Activated naive CD4-positive, alpha-beta T cell treated with anti-CD3 and anti-CD28 coated beads, Interleukin-2, amount 50 U/mL, for 72 hours (primary cell): ENCODE measurements at regions not wholly inside any gene's neighbourhood (a gene's known extent, or its start where the extent isn't known, plus 50 kb on each side); places are given as distances from the start of the nearest gene placed in this dataset.

Experiments
- ATAC-seq, 2 donors: fragments of 150-1000 bp; cut with Tn5 transposase; 2 replicates each; pipeline ENCODE4 v1.10.0; 2021; ENCODE audit warnings: mild to moderate bottlenecking in 2 of 2, moderate library complexity in 2 of 2
- DNase-seq, 2 donors: peaks; one replicate each; pipeline ENCODE4 v3.0.0; 2021 to 2022; ENCODE audit warnings: low spot score in 2 of 2
- H3K27ac Mint-ChIP-seq, 2 donors: one replicate each; pipeline ENCODE4 v1.8.0; 2022; ENCODE audit warnings: mild to moderate bottlenecking in 2 of 2, mixed read lengths in 2 of 2
- H3K36me3 Mint-ChIP-seq, 2 donors: one replicate each; pipeline ENCODE4 v1.8.0; 2022; ENCODE audit warnings: mixed read lengths in 2 of 2
- H3K9me3 Mint-ChIP-seq, 2 donors: one replicate each; pipeline ENCODE4 v1.8.0; 2022; ENCODE audit warnings: mixed read lengths in 2 of 2

GRCh38 chr7:82701949-82702348, 258.4 kb upstream of the CACNA2D1 start:
- H3K27ac Mint-ChIP-seq: no peak overlapping the region
- ATAC-seq: no peak
- H3K9me3 Mint-ChIP-seq: peaks cover 0 to 1% of the 10 kb centered on the region in 2 donors
- no peak for DNase-seq
- H3K36me3 Mint-ChIP-seq: no peaks in the 10 kb centered on the region

GRCh38 chr7:82700741-82701140, 257.2 kb upstream of the CACNA2D1 start:
- DNase-seq (no peak), ATAC-seq (no peak)
- Mint-ChIP-seq H3K36me3 (no peaks in the 10 kb centered on the region), H3K27ac (no peak overlapping the region), H3K9me3 (peaks cover 0 to 7% of the 10 kb centered on the region in 2 donors)

DNA sequence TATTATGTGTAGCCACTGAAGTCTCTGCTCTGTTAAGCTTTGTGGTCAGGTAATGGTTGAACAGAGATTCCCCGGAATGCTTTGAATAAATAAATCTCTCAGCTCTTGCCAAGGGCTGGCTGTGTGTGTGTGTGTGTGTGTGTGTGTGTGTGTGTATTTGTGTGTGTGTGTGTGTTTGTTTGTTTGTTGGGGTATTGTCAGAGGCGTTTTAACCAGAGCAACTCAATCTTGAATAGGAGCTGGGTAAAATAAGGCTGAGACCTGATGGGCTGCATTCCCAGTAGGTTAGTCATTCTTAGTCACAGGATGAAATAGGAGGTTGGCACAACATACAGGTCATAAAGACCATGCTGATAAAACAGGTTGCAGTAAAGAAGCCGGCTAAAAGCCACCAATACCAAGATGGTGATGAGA, 256.2 kb upstream of the CACNA2D1 start:
- no peak for DNase-seq
- Mint-ChIP-seq H3K27ac (no peak overlapping the region), H3K36me3 (no peaks in the 10 kb centered on the region), H3K9me3 (peaks cover 0 to 7% of the 10 kb centered on the region in 2 donors)
- no peak for ATAC-seq

DNA sequence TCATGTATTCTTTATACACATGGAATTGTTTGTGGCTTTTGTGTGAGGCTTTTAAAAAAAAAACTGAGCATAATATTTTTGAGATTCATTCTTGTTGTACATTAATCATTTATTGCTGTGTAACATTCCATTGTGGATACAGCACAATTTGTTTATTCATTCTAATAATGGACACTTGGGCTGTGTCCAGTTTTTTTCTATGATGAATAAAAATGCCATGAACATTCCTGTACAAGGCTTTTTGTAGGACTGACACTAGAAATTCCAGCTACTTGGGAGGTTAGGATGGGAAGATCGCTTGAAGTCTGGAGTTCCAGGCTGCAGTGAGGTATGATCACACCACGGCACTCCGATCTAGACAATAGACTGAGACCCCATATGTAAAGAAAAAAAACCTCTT, 254.3 kb upstream of the CACNA2D1 start:
- H3K36me3 Mint-ChIP-seq: no peaks in the 10 kb centered on the region
- peaks cover 0 to 7% of the 10 kb centered on the region in 2 donors for H3K9me3 Mint-ChIP-seq
- H3K27ac Mint-ChIP-seq: no peak overlapping the region
- no peak for ATAC-seq
- no peak for DNase-seq

GRCh38 chr7:82696631-82697030, 253.1 kb upstream of the CACNA2D1 start:
- DNase-seq: no peak
- peaks cover 0 to 7% of the 10 kb centered on the region in 2 donors for H3K9me3 Mint-ChIP-seq
- no peak for ATAC-seq
- H3K36me3 Mint-ChIP-seq: no peaks in the 10 kb centered on the region
- no peak overlapping the region for H3K27ac Mint-ChIP-seq

DNA sequence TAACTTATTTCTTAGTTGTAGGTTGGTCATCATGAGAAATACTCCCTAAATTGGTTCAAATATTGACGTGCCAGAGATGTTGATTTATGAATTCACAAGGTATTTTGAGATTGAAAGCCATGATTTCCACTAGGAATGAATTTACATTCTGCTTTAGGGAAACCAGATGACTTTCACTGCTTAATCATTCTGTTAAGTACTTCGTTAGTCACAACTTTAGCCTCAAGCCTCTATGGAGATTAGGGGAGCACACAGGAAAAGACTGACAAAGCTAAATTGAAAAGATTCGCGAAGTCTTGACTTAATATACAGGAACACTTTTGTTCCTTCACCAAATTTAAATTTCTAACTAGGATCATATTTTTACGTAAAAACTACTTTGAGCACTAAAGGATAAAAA, 250.4 kb upstream of the CACNA2D1 start:
- no peaks in the 10 kb centered on the region for H3K36me3 Mint-ChIP-seq
- peaks cover 0 to 10% of the 10 kb centered on the region in 2 donors for H3K9me3 Mint-ChIP-seq
- no peak overlapping the region for H3K27ac Mint-ChIP-seq
- DNase-seq: no peak
- ATAC-seq: no peak

- peaks cover 0 to 3% of the 10 kb centered on the region in 2 donors for H3K9me3 Mint-ChIP-seq
- no peak overlapping the region for H3K27ac Mint-ChIP-seq
- ATAC-seq: no peak
- H3K36me3 Mint-ChIP-seq: no peaks in the 10 kb centered on the region
- no peak for DNase-seq
Measured at GRCh38 chr7:82690929-82691328, 247.4 kb upstream of the CACNA2D1 start.

- no peak for ATAC-seq
- Mint-ChIP-seq H3K9me3 (peaks cover 0 to 8% of the 10 kb centered on the region in 2 donors), H3K27ac (no peak overlapping the region), H3K36me3 (no peaks in the 10 kb centered on the region)
- no peak for DNase-seq
Measured at GRCh38 chr7:82685214-82685613, 241.6 kb upstream of the CACNA2D1 start.

DNA sequence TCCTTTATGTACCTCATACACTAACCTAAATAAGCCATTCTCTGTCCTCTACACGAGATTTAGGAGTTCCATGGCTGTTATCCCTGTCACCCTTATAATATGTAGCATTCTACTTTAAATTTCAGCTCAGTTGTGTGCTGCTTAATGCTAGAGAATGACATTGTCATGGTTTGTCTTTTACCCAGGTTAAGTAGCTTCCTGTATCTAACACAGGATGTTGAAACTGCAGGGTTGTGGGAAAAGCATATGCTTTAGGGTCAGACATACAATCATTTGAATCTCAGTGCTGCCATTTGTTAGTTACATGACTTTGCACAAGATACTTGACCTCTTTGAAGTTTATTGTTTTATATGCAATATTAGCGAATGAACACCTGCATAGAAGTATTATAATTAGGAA, 235.1 kb upstream of the CACNA2D1 start:
- Mint-ChIP-seq H3K9me3 (peaks cover 13 to 15% of the 10 kb centered on the region in 2 donors), H3K36me3 (peaks cover 0 to 5% of the 10 kb centered on the region in 2 donors), H3K27ac (peak overlapping the region in 1 of 2 donors; percentile 73)
- DNase-seq: no peak
- ATAC-seq: no peak

- peak overlapping the region in 1 of 2 donors; percentile 73 for H3K27ac Mint-ChIP-seq
- ATAC-seq (no peak), DNase-seq (no peak)
- H3K9me3 Mint-ChIP-seq: peaks cover 11 to 13% of the 10 kb centered on the region in 2 donors
- peaks cover 0 to 5% of the 10 kb centered on the region in 2 donors for H3K36me3 Mint-ChIP-seq
Measured at GRCh38 chr7:82678259-82678658, 234.7 kb upstream of the CACNA2D1 start.

DNA sequence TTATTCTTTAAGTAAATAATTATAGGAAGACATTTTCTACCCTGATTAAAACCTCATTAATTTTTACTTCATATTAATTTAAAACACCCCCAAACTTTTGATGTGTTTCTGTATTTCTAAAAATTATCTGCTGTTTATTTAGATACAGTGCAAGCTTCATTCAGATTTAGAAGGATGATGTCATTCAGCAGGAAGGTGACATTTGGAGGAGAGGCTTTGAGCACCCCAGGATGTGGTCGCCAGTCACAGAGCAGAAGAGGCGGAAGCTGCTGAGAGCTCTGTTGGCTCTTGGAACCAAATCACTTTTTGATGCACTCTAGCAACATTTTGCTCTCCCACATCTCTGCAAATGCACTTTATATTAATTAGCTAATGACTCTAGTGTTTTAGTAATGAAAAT, 233.9 kb upstream of the CACNA2D1 start:
- peaks cover 0 to 5% of the 10 kb centered on the region in 2 donors for H3K36me3 Mint-ChIP-seq
- peaks cover 10 to 13% of the 10 kb centered on the region in 2 donors for H3K9me3 Mint-ChIP-seq
- DNase-seq (no peak), ATAC-seq (peak; percentile 79 to 91)
- H3K27ac Mint-ChIP-seq: no peak overlapping the region

- DNase-seq (no peak), ATAC-seq (no peak)
- H3K9me3 Mint-ChIP-seq: peaks cover 10 to 13% of the 10 kb centered on the region in 2 donors
- H3K27ac Mint-ChIP-seq: no peak overlapping the region
- peaks cover 0 to 5% of the 10 kb centered on the region in 2 donors for H3K36me3 Mint-ChIP-seq
Measured at GRCh38 chr7:82676777-82677463, 233.3 kb upstream of the CACNA2D1 start.

DNA sequence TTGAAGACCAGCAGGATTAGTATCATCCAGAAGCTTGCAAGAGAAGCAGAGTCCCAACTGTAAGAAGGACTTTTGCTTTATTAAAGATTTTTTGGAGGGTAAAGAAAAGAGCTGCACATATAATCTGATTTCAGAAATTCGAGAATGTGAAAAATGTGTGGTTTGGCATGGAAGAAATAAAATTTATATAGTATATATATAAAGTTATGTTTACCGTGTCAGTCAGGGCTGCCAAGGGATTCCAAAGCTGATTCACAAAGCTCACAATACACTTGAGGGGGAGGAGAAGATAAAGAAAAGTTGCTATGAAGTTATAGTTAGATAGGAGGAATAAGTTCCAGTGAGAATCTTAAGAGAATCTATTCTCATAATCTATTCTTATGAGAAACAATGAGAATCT, 231.8 kb upstream of the CACNA2D1 start:
- DNase-seq: no peak
- Mint-ChIP-seq H3K9me3 (peaks cover 10 to 13% of the 10 kb centered on the region in 2 donors), H3K27ac (no peak overlapping the region), H3K36me3 (peaks cover 0 to 5% of the 10 kb centered on the region in 2 donors)
- ATAC-seq: no peak

DNA sequence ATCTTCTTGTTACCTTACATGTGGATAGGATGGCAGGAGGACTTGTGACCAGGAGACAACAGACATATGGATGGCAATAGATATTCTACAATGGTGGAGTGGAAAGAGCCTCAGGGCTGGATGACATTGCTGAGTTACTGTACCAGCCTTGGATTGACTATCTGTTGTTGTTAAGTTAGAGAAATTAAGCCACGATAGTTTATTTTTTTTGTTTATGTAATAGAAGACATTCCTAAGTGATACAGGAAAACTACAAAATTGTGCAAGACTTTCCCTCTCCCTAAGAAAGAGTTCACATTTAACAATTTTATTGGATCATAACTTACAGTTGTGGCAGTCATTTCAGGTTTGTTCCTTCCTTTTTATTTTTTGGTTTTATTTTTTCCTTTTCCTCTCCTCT, 230.7 kb upstream of the CACNA2D1 start:
- ATAC-seq (no peak), DNase-seq (no peak)
- H3K36me3 Mint-ChIP-seq: peaks cover 0 to 5% of the 10 kb centered on the region in 2 donors
- H3K9me3 Mint-ChIP-seq: peaks cover 6 to 18% of the 10 kb centered on the region in 2 donors
- no peak overlapping the region for H3K27ac Mint-ChIP-seq

DNA sequence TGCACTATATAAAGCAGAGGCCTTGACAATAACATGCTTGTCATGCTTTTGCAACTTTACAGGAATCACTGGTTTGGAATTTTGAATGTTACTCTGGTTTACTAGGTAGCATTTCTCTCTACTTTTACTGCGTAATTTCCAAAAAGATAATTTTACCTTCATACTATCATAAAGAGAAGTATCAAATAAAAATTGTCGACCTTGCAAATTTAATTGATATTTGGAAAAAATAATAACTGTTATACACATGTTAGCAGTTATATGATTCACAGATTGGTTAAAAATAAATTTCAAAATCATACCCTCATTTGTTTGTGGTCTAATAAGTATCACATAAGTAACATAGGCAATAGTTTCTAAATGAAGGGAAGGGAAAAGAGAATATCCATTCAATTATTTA, 228.5 kb upstream of the CACNA2D1 start:
- ATAC-seq (no peak), DNase-seq (no peak)
- H3K36me3 Mint-ChIP-seq: peaks cover 0 to 5% of the 10 kb centered on the region in 2 donors
- peaks cover 6 to 14% of the 10 kb centered on the region in 2 donors for H3K9me3 Mint-ChIP-seq
- H3K27ac Mint-ChIP-seq: no peak overlapping the region

GRCh38 chr7:82669141-82669540, 225.6 kb upstream of the CACNA2D1 start:
- no peak overlapping the region for H3K27ac Mint-ChIP-seq
- no peak for DNase-seq
- H3K36me3 Mint-ChIP-seq: no peaks in the 10 kb centered on the region
- peaks cover 0 to 8% of the 10 kb centered on the region in 2 donors for H3K9me3 Mint-ChIP-seq
- no peak for ATAC-seq

DNA sequence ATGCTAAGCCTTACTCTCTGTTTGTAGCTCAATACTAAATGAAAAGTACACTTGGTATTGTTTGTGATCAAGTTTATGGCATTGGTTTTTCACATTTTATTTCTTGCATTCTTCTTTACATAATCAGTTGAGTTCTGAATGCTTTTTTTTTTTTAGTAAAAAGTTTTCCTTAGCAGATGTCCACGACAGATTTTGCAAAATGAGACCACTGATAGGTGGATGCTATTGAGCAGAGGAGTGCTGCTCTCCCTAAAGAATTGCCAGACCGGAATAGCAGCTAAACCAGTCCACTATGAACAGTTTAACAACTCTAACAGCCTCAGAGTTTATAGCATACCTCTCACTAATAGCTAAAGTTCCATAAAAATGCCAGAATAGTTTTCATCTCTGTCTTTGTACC, 225.1 kb upstream of the CACNA2D1 start:
- ATAC-seq: no peak
- Mint-ChIP-seq H3K9me3 (peaks cover 0 to 8% of the 10 kb centered on the region in 2 donors), H3K36me3 (no peaks in the 10 kb centered on the region), H3K27ac (no peak overlapping the region)
- DNase-seq: no peak

DNA sequence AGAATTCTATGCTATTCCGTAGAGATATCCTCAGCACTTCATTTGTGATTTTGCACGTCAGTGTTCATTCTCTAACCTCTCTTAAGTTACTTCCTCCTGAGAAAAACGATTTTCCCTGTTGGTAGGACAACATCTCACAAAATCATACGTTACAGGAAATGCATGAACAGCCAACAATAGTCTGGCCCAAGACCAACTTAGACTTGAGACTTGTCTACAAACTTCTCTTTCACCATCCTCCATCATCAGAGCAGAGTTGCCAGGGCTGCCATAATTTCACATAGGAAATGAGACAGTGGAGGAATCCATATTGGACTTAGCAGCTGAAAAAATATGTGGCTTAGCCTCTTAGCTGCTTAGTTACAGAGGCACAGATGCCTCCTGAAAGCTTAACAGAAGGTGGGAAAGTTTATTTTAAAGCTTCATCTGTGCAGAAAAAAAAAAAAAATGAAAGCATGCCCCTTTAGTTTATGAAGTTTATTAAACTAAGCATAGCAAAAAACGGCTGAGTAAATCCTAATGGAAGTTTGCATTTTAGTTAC, 222.5 kb upstream of the CACNA2D1 start:
- Mint-ChIP-seq H3K36me3 (no peaks in the 10 kb centered on the region), H3K9me3 (peaks cover 0 to 8% of the 10 kb centered on the region in 2 donors), H3K27ac (no peak overlapping the region)
- ATAC-seq: no peak
- DNase-seq: no peak
